NCI-H2227 (cell line): ENCODE measurements at regions not wholly inside any gene's neighbourhood (a gene's known extent, or its start where the extent isn't known, plus 50 kb on each side); places are given as distances from the start of the nearest gene placed in this dataset.
"Not testable (repeated sequence)": the region's sequence is repeated elsewhere in the genome, so short reads cannot be mapped to it uniquely, and the experiment has no call there.

Experiments used
- DNase-seq: peaks from one replicate; lab custom pipeline; 2025; ENCODE audit not compliant: unreplicated experiment; lab: John Stamatoyannopoulos, UW

DNA sequence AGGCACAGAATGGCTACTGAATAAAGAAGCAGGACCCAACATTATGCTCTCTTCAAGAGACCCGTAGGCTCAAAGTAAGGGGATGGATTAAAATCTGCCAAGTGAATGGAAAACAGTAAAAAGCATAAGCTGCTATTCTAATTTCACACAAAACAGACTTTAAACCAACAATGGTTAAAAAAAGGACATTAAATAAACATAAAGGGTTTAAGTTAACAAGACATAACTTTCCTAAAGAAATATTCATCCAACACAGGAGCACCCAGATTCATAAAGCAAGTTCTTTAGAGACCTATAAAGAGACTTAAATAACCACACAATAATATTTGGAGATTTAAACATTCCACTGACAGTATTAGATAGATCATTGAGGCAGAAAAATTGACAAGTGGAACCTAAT lies 624.5 kb downstream of the RFPL4B start:
- DNase-seq = no peak

GRCh38 chr6:112974931-112975330 lies 627.8 kb downstream of the RFPL4B start:
- DNase-seq = not testable (repeated sequence)

- DNase-seq = not testable (repeated sequence)
These were observed 629.4 kb downstream of the RFPL4B start for GRCh38 chr6:112976579-112976978.

- peak; percentile 5 for DNase-seq
These were observed 632.7 kb downstream of the RFPL4B start for GRCh38 chr6:112979830-112980229.

DNA sequence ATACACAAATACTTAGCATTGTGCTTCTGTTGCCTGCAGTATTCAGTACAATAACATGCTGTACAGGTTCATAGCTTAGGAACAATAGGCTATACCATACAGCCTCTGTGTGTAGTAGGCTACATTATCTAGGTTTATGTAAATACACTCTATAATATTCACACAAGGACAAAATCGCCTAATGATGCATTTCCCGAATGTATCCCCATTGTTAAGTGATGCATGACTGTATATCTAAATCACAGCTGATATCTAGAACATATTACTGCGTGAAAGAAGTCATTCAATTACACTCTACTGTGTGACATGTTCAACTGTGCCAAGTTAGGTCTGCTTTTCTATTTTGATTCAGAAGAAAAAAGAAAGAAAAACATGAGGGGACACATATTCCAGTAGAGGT lies 633.5 kb downstream of the RFPL4B start:
- no peak for DNase-seq

DNA sequence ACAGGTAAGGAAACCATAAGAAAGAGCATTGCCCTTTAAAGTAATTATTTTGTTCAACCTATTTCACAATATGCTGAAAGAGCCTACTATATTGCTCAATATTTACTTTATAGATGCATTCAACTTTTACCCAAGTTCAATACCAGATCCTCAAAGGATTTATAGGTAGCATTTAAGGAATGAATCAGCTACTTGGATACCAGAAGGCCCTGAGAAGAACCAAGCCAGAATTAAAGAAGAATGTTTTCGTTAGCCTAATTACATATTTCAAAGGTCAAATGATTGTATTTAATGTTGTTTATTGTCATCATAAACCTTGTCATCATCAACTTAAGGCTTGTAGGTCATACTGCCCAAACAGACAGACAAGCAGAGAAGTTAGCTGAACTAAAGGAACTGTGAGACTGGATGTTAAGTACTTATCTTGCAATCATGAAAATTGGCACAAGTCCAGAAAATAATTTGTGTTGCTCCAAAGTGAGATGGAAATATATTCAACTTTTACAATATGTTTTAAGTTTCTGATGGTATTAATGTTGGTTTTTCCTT lies 636.7 kb downstream of the RFPL4B start:
- DNase-seq = peak; percentile 1

GRCh38 chr6:112984899-112985298 lies 637.8 kb downstream of the RFPL4B start:
- DNase-seq = no peak

GRCh38 chr6:112986321-112986720 lies 639.2 kb downstream of the RFPL4B start:
- no peak for DNase-seq

GRCh38 chr6:112988748-112989147 lies 641.6 kb downstream of the RFPL4B start:
- no peak for DNase-seq

DNA sequence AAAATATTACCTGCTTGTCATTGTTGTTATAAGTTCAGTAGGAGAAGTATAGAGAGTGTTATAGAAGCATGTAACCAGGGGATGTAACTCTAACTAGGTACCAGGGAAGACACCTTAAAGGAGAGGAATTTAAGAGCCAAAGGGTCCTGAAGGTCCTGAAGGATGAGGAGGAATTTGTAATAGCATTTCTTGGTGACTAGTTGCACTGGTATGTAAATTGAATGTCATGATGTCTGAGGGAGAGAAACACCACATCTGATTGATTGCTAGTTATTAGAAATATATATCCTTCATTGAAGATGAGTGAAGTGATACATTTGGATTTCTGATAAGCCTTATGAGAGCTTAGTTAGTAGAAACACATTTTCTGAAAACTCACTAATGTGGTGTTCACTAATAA lies 643.8 kb downstream of the RFPL4B start:
- DNase-seq = no peak

GRCh38 chr6:112991912-112992311 lies 644.8 kb downstream of the RFPL4B start:
- DNase-seq = no peak

GRCh38 chr6:112997421-112998085 lies 650.4 kb downstream of the RFPL4B start:
- DNase-seq = no peak

DNA sequence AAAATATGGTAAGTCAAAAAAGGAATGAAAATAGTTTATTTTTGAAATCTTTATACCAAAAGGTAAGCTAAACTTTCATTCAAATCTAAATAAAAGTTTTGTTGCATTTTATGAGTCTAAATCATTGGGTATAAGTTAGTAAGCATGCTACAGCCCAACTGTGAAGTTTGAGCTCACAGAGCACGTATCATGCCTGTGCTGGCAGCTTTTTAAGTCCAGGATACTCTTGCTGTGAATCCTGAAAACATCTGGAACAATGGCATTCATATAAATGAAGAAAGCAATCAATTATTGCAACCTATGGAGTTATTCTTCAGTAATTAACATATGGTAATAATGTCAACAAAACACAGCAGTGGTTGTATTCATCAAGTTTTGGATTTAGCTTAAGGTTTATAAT lies 656.9 kb downstream of the RFPL4B start:
- no peak for DNase-seq

DNA sequence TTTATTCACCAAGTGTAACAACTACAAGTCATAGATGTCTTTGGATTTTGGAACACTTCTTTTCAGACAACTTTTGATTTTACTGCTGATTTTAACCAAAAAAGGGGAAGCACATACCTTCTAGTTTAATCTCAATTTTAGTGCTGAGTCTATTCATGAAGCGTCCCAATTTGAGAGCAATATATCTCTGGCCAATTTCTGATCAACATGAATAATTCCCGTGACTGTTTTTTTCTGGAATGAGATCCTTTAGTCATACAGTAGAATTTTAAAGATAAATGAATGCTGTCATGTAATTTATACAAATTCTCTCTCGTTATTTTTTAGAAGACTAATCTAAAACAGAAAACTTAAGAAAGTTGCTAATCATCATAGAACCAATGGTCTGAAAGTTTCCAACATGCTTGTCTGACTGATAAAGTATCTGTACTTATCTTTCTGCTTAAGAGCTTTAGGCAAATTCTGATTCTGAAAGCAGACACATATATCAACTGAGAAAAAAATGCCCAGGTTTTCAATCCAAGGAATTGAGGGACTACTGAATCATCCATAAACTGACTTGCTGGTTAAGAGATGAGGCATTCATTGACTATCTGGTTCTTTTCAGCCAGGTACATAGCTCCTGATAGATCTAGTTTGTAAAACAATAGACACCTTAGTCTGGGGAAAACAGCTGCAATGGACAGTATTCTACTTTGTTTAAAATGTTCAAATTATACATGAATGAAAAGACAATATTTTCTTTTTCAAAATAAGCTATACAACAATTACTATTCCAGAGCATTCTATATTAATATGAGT lies 657.5 kb downstream of the RFPL4B start:
- DNase-seq = no peak

DNA sequence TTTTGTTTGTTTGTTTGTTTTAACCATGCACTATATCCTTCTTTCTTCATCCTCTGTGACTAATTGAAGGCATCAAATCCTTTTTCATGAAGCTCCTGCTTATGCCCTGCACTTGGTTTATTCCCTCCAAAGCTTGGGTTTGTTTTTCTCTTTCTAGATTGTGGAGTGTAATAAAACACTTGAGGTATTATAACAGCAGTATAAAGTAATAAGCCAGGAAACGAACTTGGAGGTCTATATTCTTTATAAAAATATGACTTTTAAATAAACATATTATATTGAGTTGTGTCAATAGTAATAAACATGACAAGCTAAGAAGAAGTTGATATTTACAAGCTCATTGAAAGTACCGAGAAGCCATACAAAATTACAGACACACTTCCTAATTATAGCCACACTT lies 659.4 kb downstream of the RFPL4B start:
- DNase-seq = no peak

DNA sequence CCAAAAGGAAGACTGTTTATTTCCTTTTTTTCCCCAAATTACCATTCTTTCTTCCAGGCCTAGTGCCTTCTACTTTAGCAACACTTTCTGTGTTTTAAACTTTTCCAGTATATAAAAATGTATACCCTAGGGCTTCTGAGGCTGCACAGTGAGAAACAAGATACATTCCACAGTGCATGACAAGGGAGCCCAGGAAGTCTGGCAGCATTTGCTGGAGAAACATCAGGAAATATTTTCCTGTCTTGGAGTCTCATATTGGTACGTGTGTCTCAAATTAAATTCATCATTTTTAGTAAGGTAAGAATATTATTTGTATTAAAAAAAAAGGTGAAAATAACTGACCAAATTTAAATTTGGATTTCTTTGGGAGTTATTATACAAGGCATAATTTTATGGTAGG lies 662.6 kb downstream of the RFPL4B start:
- no peak for DNase-seq

DNA sequence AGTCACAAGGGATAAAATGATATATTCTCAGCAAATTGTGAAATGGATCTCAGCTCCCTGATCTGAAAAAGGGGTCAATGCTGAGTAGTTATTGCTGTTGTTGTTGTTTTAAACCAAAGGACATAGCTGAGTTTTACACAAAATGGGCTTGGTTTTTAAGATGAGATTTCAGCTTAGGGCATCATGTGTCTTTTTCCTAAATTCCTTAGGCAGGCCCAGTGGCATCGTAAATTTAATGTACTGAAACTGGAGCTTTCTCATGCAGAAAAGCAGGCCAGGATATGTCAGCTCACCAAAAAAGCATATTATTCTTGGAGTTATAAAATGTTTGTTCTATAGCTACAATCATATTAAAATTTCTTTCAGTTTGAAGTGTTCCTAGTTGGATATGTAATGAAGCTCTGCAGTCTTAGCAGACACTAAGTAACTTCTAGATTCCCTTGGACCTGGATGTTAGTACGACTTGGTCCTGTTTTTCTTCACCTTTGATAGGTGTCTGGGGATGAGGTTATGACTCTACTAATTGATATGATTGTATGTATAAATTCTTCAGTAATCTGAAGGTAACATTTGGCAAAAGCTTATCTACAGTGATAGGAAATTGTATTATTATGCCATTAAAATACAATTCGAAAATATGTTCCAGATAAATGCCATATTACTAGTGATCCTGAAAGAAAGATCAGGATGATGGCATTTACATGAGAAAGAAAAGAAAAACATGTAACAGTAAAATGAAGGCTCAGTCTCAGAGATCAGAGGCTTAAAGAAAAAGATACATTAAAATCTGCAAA lies 663.3 kb downstream of the RFPL4B start:
- DNase-seq = no peak

DNA sequence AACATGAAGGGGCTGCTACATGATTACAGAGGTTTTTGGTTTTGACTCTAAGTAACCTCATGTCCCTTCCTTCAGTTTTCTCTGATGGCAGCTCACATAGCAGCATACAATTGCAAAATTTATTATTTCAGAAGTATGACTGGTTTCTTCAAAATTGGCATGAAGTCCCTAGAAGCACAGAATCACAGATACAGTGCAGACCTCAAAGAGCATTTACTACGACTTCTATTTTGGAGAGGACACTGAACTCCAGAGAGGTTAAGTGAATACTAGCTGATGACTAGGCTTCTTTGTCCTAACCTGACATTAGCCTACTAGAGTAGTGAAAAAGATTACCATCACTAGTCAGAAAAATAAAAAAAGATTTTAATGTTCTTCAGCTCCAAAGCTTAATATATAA lies 664.3 kb downstream of the RFPL4B start:
- DNase-seq = no peak

GRCh38 chr6:113011801-113012200 lies 664.7 kb downstream of the RFPL4B start:
- DNase-seq = no peak

DNA sequence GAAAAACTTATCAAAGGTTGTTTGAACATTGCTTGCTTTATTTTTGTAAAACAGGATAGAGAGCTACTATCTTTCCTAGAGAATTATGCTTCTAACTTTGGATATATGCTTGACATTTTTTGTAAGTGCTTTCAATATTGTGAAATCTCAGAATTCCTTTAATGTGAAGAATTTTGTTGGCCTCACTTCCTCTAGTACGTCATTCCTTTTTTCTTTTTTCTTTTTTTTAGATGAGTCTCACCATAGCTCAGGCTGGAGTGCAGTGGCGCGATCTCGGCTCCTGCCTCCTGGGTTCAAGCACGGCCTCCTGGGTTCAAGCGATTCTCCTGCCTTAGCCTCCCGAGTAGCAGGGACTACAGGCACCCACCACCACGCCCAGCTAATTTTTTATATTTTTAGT lies 668.1 kb downstream of the RFPL4B start:
- no peak for DNase-seq

DNA sequence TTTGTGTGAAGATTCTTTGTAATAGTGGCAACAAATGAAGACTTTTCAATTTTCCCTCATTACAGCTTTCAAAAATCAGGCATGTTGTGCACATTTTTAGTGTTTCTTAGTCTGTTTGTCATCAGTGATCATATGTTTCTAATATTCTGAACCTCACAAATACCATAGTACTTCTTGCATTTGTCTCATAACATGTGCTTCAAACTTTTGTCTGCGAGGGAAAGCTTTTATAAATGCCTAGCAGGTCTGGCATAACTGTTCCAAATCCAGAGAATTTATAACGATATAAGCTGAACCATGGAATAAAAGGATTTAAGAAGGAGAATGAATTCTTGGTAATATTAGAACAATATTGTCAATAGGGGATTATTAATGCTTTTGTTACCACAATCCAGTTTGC lies 670.2 kb downstream of the RFPL4B start:
- DNase-seq = no peak
